ENCODE measurements at regions not wholly inside any gene's neighbourhood (a gene's known extent, or its start where the extent isn't known, plus 50 kb on each side); places are given as distances from the start of the nearest gene placed in this dataset.

GRCh38 chrX:117570160-117570559, 546.5 kb downstream of the KLHL13 start:
- Mint-ChIP-seq H3K4me3 (no peak overlapping the region), H3K4me1 (no peaks in the 10 kb centered on the region), H3K27me3 (ENCODE audit: low read depth) (no peaks in the 10 kb centered on the region), H3K9me3 (peaks cover 5% of the 10 kb centered on the region), H3K36me3 (ENCODE audit: low read depth) (peaks cover 2% of the 10 kb centered on the region), H3K27ac (ENCODE audit: unreplicated experiment) (no peak overlapping the region)
- no peak for DNase-seq (ENCODE audit: low read depth, low spot score)
- TF ChIP-seq CTCF (conservative IDR thresholded peaks at IDR 0.05) = no peak

- H3K27ac Mint-ChIP-seq (ENCODE audit: unreplicated experiment) = no peak overlapping the region
- TF ChIP-seq CTCF (conservative IDR thresholded peaks at IDR 0.05) = no peak
- H3K27me3 Mint-ChIP-seq (ENCODE audit: low read depth) = no peaks in the 10 kb centered on the region
Measured at GRCh38 chrX:117568238-117568637, 548.4 kb downstream of the KLHL13 start.

GRCh38 chrX:117543885-117544284, 572.7 kb downstream of the KLHL13 start:
- TF ChIP-seq CTCF (conservative IDR thresholded peaks at IDR 0.05) = no peak
- Mint-ChIP-seq H3K36me3 (ENCODE audit: low read depth) (no peaks in the 10 kb centered on the region), H3K27me3 (ENCODE audit: low read depth) (no peaks in the 10 kb centered on the region), H3K4me1 (peaks cover under 1% of the 10 kb centered on the region), H3K4me3 (no peak overlapping the region), H3K27ac (ENCODE audit: unreplicated experiment) (no peak overlapping the region), H3K9me3 (peaks cover 9% of the 10 kb centered on the region)
- DNase-seq (ENCODE audit: low read depth, low spot score) = no peak

More at GRCh38 chrX:117568238-117568637, 548.4 kb downstream of the KLHL13 start:
- no peak for DNase-seq (ENCODE audit: low read depth, low spot score)
- Mint-ChIP-seq H3K4me3 (no peak overlapping the region), H3K4me1 (no peaks in the 10 kb centered on the region), H3K36me3 (ENCODE audit: low read depth) (peaks cover 2% of the 10 kb centered on the region), H3K9me3 (peaks cover 15% of the 10 kb centered on the region)

- no peak overlapping the region for H3K4me3 Mint-ChIP-seq
- no peak for DNase-seq (ENCODE audit: low read depth, low spot score)
- peaks cover 17% of the 10 kb centered on the region for H3K4me1 Mint-ChIP-seq
- H3K27me3 Mint-ChIP-seq (ENCODE audit: low read depth) = no peaks in the 10 kb centered on the region
- no peaks in the 10 kb centered on the region for H3K36me3 Mint-ChIP-seq (ENCODE audit: low read depth)
- H3K27ac Mint-ChIP-seq (ENCODE audit: unreplicated experiment) = no peak overlapping the region
- peaks cover 5% of the 10 kb centered on the region for H3K9me3 Mint-ChIP-seq
- no peak for TF ChIP-seq CTCF (conservative IDR thresholded peaks at IDR 0.05)
Measured at GRCh38 chrX:117539090-117539418, 577.6 kb downstream of the KLHL13 start.

- H3K4me1 Mint-ChIP-seq = peaks cover 17% of the 10 kb centered on the region
- H3K27ac Mint-ChIP-seq (ENCODE audit: unreplicated experiment) = peak overlapping the region; percentile 74
- no peak for DNase-seq (ENCODE audit: low read depth, low spot score)
- H3K36me3 Mint-ChIP-seq (ENCODE audit: low read depth) = no peaks in the 10 kb centered on the region
- H3K9me3 Mint-ChIP-seq = peaks cover 7% of the 10 kb centered on the region
- H3K4me3 Mint-ChIP-seq = no peak overlapping the region
- H3K27me3 Mint-ChIP-seq (ENCODE audit: low read depth) = no peaks in the 10 kb centered on the region
- no peak for TF ChIP-seq CTCF (conservative IDR thresholded peaks at IDR 0.05)
Measured at GRCh38 chrX:117538178-117539089, 578.2 kb downstream of the KLHL13 start.

Data from neural crest cell (in vitro differentiated cells).